ENCODE measurements at regions not wholly inside any gene's neighbourhood (a gene's known extent, or its start where the extent isn't known, plus 50 kb on each side); places are given as distances from the start of the nearest gene placed in this dataset.
A peak's percentile ranks its signal among the peaks of the same experiment; 100 is the strongest.
"Not testable (repeated sequence)": the region's sequence is repeated elsewhere in the genome, so short reads cannot be mapped to it uniquely, and the experiment has no call there.

GRCh38 chr6:85936916-85937315, 294.2 kb upstream of the SYNCRIP start:
- DNase-seq = no peak

- peak; percentile 19 to 35 (median 34) for DNase-seq
Measured at GRCh38 chr6:85923013-85923430, 280.3 kb upstream of the SYNCRIP start.

- DNase-seq = no peak
Measured at GRCh38 chr6:85920782-85921181, 278.1 kb upstream of the SYNCRIP start.

GRCh38 chr6:85917522-85917921, 274.8 kb upstream of the SYNCRIP start:
- no peak for DNase-seq

- DNase-seq = no peak
Measured at GRCh38 chr6:85913001-85913400, 270.3 kb upstream of the SYNCRIP start.

GRCh38 chr6:85912582-85912981, 269.9 kb upstream of the SYNCRIP start:
- DNase-seq = no peak

GRCh38 chr6:85911067-85911466, 268.4 kb upstream of the SYNCRIP start:
- no peak for DNase-seq

- DNase-seq = not testable (repeated sequence)
Measured at GRCh38 chr6:85908120-85908519, 265.4 kb upstream of the SYNCRIP start.

GRCh38 chr6:85892346-85892745, 249.7 kb upstream of the SYNCRIP start:
- DNase-seq = no peak

GRCh38 chr6:85887461-85887860, 244.8 kb upstream of the SYNCRIP start:
- DNase-seq = no peak

- no peak for DNase-seq
Measured at GRCh38 chr6:85868685-85869084, 226.0 kb upstream of the SYNCRIP start.

GRCh38 chr6:85867595-85867994, 224.9 kb upstream of the SYNCRIP start:
- no peak for DNase-seq

GRCh38 chr6:85866758-85867401, 224.2 kb upstream of the SYNCRIP start:
- no peak for DNase-seq

- DNase-seq = no peak
Measured at GRCh38 chr6:85866370-85866730, 223.7 kb upstream of the SYNCRIP start.

- DNase-seq = peak in 2 of 3 donors; percentile 4 to 17
Measured at GRCh38 chr6:85865420-85866369, 223.0 kb upstream of the SYNCRIP start.

GRCh38 chr6:85864453-85865401, 222.0 kb upstream of the SYNCRIP start:
- DNase-seq = no peak

- DNase-seq = no peak
Measured at GRCh38 chr6:85856235-85856634, 213.5 kb upstream of the SYNCRIP start.

GRCh38 chr6:85838351-85839119, 195.8 kb upstream of the SYNCRIP start:
- not testable (repeated sequence) for DNase-seq

- DNase-seq = no peak
Measured at GRCh38 chr6:85828973-85829372, 186.3 kb upstream of the SYNCRIP start.

GRCh38 chr6:85826997-85827396, 184.3 kb upstream of the SYNCRIP start:
- no peak for DNase-seq

GRCh38 chr6:85824329-85824728, 181.6 kb upstream of the SYNCRIP start:
- DNase-seq = no peak

- DNase-seq = no peak
Measured at GRCh38 chr6:85810558-85810957, 167.9 kb upstream of the SYNCRIP start.
